ENCODE measurements at regions not wholly inside any gene's neighbourhood (a gene's known extent, or its start where the extent isn't known, plus 50 kb on each side); places are given as distances from the start of the nearest gene placed in this dataset.

- Histone ChIP-seq H3K4me1 (no peaks in the 10 kb centered on the region), H3K27ac (no peak overlapping the region), H3K9me3 (no peaks in the 10 kb centered on the region), H3K4me3 (no peak overlapping the region), H3K27me3 (ENCODE audit: insufficient read depth in 3 of 3, low read length in 2 of 3) (no peaks in the 10 kb centered on the region), H3K36me3 (ENCODE audit: insufficient read depth in 1 of 2, low read depth in 1 of 2) (no peaks in the 10 kb centered on the region)
- no peak for ATAC-seq
- DNase-seq: no peak
- TF ChIP-seq CTCF (IDR thresholded peaks at IDR 0.05): no peak
- intact Hi-C loops (cut with DNase I): no loop called here
These were observed 584.3 kb upstream of the SMIM31 start for GRCh38 chr4:164169591-164169990.

- intact Hi-C loops (cut with DNase I): no loop called here
- H3K4me1 ChIP-seq: no peaks in the 10 kb centered on the region
- H3K9me3 ChIP-seq: no peaks in the 10 kb centered on the region
- 17 to 34% (median 23%) methylated on average over 3 of the region's 3 CpGs for WGBS, 3 donors
- no peak overlapping the region for H3K4me3 ChIP-seq
- DNase-seq: no peak
- no peaks in the 10 kb centered on the region for H3K36me3 ChIP-seq (ENCODE audit: insufficient read depth in 1 of 2, low read depth in 1 of 2)
- no peak for ATAC-seq
- no peaks in the 10 kb centered on the region for H3K27me3 ChIP-seq (ENCODE audit: insufficient read depth in 3 of 3, low read length in 2 of 3)
- H3K27ac ChIP-seq: no peak overlapping the region
- TF ChIP-seq CTCF (IDR thresholded peaks at IDR 0.05): no peak
These were observed 576.8 kb upstream of the SMIM31 start for GRCh38 chr4:164177153-164177552.

GRCh38 chr4:164177753-164178152, 576.2 kb upstream of the SMIM31 start:
- H3K4me3 ChIP-seq: no peak overlapping the region
- ATAC-seq (no peak), DNase-seq (no peak)
- no peaks in the 10 kb centered on the region for H3K36me3 ChIP-seq (ENCODE audit: insufficient read depth in 1 of 2, low read depth in 1 of 2)
- no peak overlapping the region for H3K27ac ChIP-seq
- WGBS, 3 donors: 0 to 3% (median 0%) methylated on average over 1 of the region's 1 CpG
- no peak for TF ChIP-seq CTCF (IDR thresholded peaks at IDR 0.05)
- no peaks in the 10 kb centered on the region for H3K4me1 ChIP-seq
- intact Hi-C loops (cut with DNase I): no loop called here
- no peaks in the 10 kb centered on the region for H3K27me3 ChIP-seq (ENCODE audit: insufficient read depth in 3 of 3, low read length in 2 of 3)
- H3K9me3 ChIP-seq: no peaks in the 10 kb centered on the region

- Histone ChIP-seq H3K27ac (no peak overlapping the region), H3K4me1 (no peaks in the 10 kb centered on the region), H3K4me3 (no peak overlapping the region), H3K36me3 (ENCODE audit: insufficient read depth in 1 of 2, low read depth in 1 of 2) (no peaks in the 10 kb centered on the region), H3K9me3 (no peaks in the 10 kb centered on the region), H3K27me3 (ENCODE audit: insufficient read depth in 3 of 3, low read length in 2 of 3) (no peaks in the 10 kb centered on the region)
- no peak for TF ChIP-seq CTCF (IDR thresholded peaks at IDR 0.05)
- no peak for ATAC-seq
- WGBS, 3 donors: 95 to 98% (median 96%) methylated on average over 35 of the region's 35 CpGs
- intact Hi-C loops (cut with DNase I): no loop called here
- no peak for DNase-seq
These were observed 565.7 kb upstream of the SMIM31 start for GRCh38 chr4:164188236-164188635.

- no peaks in the 10 kb centered on the region for H3K9me3 ChIP-seq
- ATAC-seq (no peak), DNase-seq (no peak)
- no peaks in the 10 kb centered on the region for H3K27me3 ChIP-seq (ENCODE audit: insufficient read depth in 3 of 3, low read length in 2 of 3)
- no peaks in the 10 kb centered on the region for H3K4me1 ChIP-seq
- no peak overlapping the region for H3K27ac ChIP-seq
- intact Hi-C loops (cut with DNase I): no loop called here
- H3K4me3 ChIP-seq: no peak overlapping the region
- no peaks in the 10 kb centered on the region for H3K36me3 ChIP-seq (ENCODE audit: insufficient read depth in 1 of 2, low read depth in 1 of 2)
- 80 to 87% (median 86%) methylated on average over 5 of the region's 5 CpGs for WGBS, 3 donors
- no peak for TF ChIP-seq CTCF (IDR thresholded peaks at IDR 0.05)
These were observed 561.1 kb upstream of the SMIM31 start for GRCh38 chr4:164192844-164193243.

Data from psoas muscle (tissue), 7 donors.